Kidney (tissue), 13 donors: ENCODE measurements at regions not wholly inside any gene's neighbourhood (a gene's known extent, or its start where the extent isn't known, plus 50 kb on each side); places are given as distances from the start of the nearest gene placed in this dataset.

ENCODE experiments used
- DNase-seq, 5 donors: peaks; one replicate each; pipeline ENCODE4 v3.0.0-alpha.2; 2013 to 2020
- FAIRE-seq: peaks from 2 replicates; lab custom pipeline; 2012; peaks lifted over from hg19 to GRCh38; lab: Jason Lieb, UNC
- H3K27ac ChIP-seq, 2 donors: one replicate each; pipeline ENCODE4 v1.7.0; 2013; ENCODE audit warnings: low read depth in 2 of 2, low read length in 2 of 2, inconsistent platforms in 1 of 2
- H3K27me3 ChIP-seq: one replicate; pipeline ENCODE4 v1.7.1; 2013; ENCODE audit warnings: low read length, inconsistent platforms; ENCODE audit not compliant: control insufficient read depth, insufficient read depth
- H3K36me3 ChIP-seq, 3 donors: one replicate each; pipeline versions ENCODE4 v1.7.0 to v1.7.1; 2013; ENCODE audit warnings: low read length in 3 of 3, control low read depth in 1 of 3, inconsistent platforms in 1 of 3; ENCODE audit not compliant: insufficient read depth in 3 of 3, control insufficient read depth in 2 of 3
- H3K4me1 ChIP-seq, 3 donors: one replicate each; pipeline versions ENCODE4 v1.7.0 to v1.7.1; 2013; ENCODE audit warnings: low read length in 3 of 3, inconsistent platforms in 1 of 3, low read depth in 1 of 3; ENCODE audit not compliant: control insufficient read depth in 2 of 3, insufficient read depth in 2 of 3
- H3K4me3 ChIP-seq, 3 donors: one replicate each; pipeline versions ENCODE4 v1.7.0 to v1.8.1; 2013; ENCODE audit warnings: low read length in 3 of 3, control low read depth in 1 of 3, inconsistent platforms in 1 of 3
- H3K9ac ChIP-seq, 3 donors: one replicate each; pipeline versions ENCODE4 v1.7.0 to v1.7.1; 2013; ENCODE audit warnings: low read length in 3 of 3, control low read depth in 1 of 3, inconsistent platforms in 1 of 3
- H3K9me3 ChIP-seq, 3 donors: one replicate each; pipeline versions ENCODE4 v1.7.0 to v1.7.1; 2013; ENCODE audit warnings: low read length in 3 of 3, control low read depth in 1 of 3, inconsistent platforms in 1 of 3; ENCODE audit not compliant: control insufficient read depth in 2 of 3, insufficient read depth in 1 of 3
- intact Hi-C: fragments of 100-400 bp; cut with DNase I; formaldehyde crosslinking; loops from one replicate; pipeline ENCODE4 v1.11.1; 2022
- TF ChIP-seq, protein P1 (sequence below): IDR thresholded peaks from 3 replicates; pipeline ENCODE4 v1.5.1; 2012; ENCODE audit warnings: mild to moderate bottlenecking, moderate library complexity, borderline replicate concordance; ENCODE audit not compliant: insufficient read depth; ENCODE audit errors: extremely low read depth
- donor health status: control.
- donor health status: control.
- donor health status: control.
- donor health status: control.
- donor health status: control.
- donor health status: DM: yes; HTN: yes; CAD: no.
- donor health status: Normal renal cell carcinoma (clear cell type).

DNA sequence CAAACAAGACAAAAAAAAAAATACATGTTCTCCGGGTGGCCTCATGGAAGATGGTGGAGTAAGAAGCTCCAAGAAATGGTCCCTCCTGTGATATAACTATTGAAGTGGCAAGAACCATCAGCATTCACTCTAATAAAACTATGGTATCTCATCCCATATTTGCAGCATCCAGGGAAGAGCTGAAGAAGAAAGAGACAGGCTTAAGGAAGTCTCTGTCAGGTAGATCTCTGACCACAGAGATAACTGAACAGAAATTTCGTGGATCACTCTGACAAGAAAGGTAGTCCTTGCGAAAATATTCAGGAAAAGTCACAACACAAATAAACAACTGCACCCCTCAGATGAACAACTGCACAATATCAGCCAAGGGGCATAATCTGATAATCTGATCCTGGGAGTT, 54.6 kb upstream of the IGLL5 start:
- Histone ChIP-seq H3K27me3 (no peaks in the 10 kb centered on the region), H3K4me3 (no peak overlapping the region), H3K36me3 (no peaks in the 10 kb centered on the region), H3K9ac (no peak overlapping the region), H3K27ac (no peak overlapping the region), H3K9me3 (no peaks in the 10 kb centered on the region), H3K4me1 (no peaks in the 10 kb centered on the region)
- intact Hi-C loops, result no loop called here
- FAIRE-seq, result no peak
- TF ChIP-seq, protein P1, sequence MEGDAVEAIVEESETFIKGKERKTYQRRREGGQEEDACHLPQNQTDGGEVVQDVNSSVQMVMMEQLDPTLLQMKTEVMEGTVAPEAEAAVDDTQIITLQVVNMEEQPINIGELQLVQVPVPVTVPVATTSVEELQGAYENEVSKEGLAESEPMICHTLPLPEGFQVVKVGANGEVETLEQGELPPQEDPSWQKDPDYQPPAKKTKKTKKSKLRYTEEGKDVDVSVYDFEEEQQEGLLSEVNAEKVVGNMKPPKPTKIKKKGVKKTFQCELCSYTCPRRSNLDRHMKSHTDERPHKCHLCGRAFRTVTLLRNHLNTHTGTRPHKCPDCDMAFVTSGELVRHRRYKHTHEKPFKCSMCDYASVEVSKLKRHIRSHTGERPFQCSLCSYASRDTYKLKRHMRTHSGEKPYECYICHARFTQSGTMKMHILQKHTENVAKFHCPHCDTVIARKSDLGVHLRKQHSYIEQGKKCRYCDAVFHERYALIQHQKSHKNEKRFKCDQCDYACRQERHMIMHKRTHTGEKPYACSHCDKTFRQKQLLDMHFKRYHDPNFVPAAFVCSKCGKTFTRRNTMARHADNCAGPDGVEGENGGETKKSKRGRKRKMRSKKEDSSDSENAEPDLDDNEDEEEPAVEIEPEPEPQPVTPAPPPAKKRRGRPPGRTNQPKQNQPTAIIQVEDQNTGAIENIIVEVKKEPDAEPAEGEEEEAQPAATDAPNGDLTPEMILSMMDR, result no peak
- DNase-seq, result no peak

DNA sequence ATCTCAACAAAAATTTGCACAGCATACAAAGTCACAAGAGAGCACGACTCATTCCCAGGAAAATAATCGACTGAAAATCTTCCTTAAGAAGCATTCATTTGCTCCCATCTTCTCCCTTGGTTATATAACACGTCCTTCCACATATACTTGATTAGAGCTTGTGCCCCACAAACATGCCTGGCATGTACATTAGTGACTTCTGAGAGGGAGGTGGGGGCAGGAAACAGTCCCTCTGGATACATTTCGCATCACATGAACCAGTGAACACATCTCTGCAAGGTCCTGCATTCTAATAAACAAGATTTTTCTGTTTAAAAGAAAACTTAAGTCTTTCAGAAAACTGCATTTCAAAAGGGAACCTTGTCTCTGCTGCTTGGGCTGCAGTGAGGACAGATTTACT, 54.1 kb upstream of the IGLL5 start:
- no peak overlapping the region for H3K27ac ChIP-seq
- intact Hi-C loops, result no loop called here
- DNase-seq (no peak), FAIRE-seq (no peak)
- H3K27me3 ChIP-seq, result no peaks in the 10 kb centered on the region
- H3K4me3 ChIP-seq, result no peak overlapping the region
- TF ChIP-seq, protein P1, result no peak
- H3K4me1 ChIP-seq, result no peaks in the 10 kb centered on the region
- no peak overlapping the region for H3K9ac ChIP-seq
- no peaks in the 10 kb centered on the region for H3K36me3 ChIP-seq
- no peaks in the 10 kb centered on the region for H3K9me3 ChIP-seq

DNA sequence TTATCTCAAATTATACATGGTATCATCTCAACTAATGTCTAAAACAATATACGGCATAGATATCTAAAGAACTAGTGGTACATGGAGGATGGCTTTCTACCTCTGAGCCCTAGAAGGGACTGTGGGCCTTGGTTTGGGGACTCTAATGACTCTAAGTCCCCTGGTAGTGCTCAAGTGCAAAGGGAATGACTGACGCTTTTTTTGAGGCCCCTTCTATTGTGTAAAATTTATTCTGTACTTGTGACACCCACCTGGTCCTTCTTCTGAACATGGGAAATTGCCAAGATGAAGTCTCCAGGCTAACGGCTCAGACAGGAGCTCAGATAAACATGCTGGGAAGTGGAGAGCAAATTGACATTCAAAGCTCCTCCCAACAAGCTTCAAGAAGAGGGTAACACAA, 53.4 kb upstream of the IGLL5 start:
- no peaks in the 10 kb centered on the region for H3K27me3 ChIP-seq
- intact Hi-C loops, result no loop called here
- TF ChIP-seq, protein P1, result no peak
- no peak for FAIRE-seq
- no peaks in the 10 kb centered on the region for H3K36me3 ChIP-seq
- H3K9ac ChIP-seq, result no peak overlapping the region
- H3K9me3 ChIP-seq, result no peaks in the 10 kb centered on the region
- no peak for DNase-seq
- no peak overlapping the region for H3K4me3 ChIP-seq
- no peak overlapping the region for H3K27ac ChIP-seq
- no peaks in the 10 kb centered on the region for H3K4me1 ChIP-seq

DNA sequence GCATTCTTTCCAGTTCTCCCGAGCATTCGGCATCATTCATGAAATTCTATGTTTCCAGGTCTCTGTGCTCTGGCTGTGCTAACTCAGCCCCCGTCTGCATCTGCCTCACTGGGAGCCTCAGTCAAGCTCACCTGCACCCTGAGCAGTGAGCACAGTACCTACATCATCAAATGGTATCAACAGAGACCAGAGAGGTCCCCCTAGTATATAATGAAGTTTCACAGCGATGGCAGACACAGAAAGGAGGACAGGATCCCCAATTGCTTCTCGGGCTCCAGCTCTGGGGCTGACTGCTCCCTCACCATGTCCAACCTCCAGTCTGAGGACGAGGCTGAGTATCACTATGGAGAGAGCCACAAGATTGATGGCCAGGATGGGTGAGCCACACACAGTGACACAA, 52.8 kb upstream of the IGLL5 start:
- H3K9me3 ChIP-seq, result no peaks in the 10 kb centered on the region
- no peaks in the 10 kb centered on the region for H3K4me1 ChIP-seq
- no peaks in the 10 kb centered on the region for H3K27me3 ChIP-seq
- H3K9ac ChIP-seq, result no peak overlapping the region
- H3K27ac ChIP-seq, result no peak overlapping the region
- TF ChIP-seq, protein P1, result no peak
- DNase-seq (no peak), FAIRE-seq (no peak)
- H3K36me3 ChIP-seq, result no peaks in the 10 kb centered on the region
- H3K4me3 ChIP-seq, result no peak overlapping the region
- intact Hi-C loops, result no loop called here
